Left lobe of liver (tissue), 2 donors: ENCODE measurements at regions not wholly inside any gene's neighbourhood (a gene's known extent, or its start where the extent isn't known, plus 50 kb on each side); places are given as distances from the start of the nearest gene placed in this dataset.
A peak's percentile ranks its signal among the peaks of the same experiment; 100 is the strongest.

Experiments
- ATAC-seq: fragments of 200-7000 bp; cut with Tn5 transposase; one replicate; pipeline ENCODE4 v1.9.1; 2020; ENCODE audit warnings: mild to moderate bottlenecking, moderate library complexity
- DNase-seq: peaks from one replicate; pipeline ENCODE4 v3.0.0-alpha.2; 2020; ENCODE audit warnings: low spot score
- donor health status: DM: no; HTN: no; CAD: no; lungs with moderate emphysema.
- donor health status: DM: no; HTN: yes; CAD: no.

DNA sequence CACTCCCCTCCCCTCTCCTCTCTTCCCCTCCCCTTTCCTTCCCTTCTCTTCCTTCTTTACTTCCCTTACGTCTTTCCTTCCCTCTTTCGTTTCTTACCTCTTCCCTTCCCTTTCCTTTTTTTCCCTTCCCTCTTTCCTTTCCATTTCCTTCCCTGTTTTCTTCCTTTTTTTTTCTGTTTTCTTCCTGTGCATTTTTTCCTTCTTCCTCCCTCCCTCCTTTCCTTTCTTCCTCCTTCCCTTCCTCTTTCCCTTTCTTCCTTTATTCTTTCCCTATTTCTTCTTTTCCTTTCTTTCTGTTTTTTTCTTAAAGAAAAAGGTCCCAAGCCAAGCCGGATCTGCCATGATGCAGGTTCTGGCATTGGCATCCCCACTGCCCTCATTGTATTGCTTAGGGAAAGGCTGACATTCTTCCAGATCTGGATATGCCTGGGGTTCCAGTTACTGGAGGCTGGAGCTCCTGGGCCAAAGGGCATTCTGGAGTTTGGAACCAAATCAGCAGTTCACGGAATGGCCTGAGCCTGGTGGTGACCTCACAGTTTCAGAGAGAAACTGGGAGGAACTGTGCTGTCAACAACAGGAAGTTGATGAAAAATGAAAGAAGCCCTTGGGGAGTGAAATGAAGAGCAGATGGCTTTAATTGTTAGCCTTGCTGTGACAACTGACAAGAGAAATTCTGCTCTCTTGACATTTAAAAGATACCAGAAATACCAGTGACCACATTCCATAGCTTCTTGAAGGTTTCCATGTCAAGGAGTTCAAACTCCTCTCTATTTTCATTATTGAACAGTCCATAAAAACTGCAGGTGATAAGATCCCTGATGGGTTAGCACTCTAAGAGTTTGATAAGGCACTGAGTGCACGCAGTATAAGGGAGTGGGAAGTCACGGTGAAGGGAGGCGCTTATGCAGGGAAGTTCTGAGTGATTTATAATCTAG lies 622.1 kb downstream of the SPRY1 start:
- ATAC-seq (peak; percentile 85), DNase-seq (peak; percentile 52)

DNA sequence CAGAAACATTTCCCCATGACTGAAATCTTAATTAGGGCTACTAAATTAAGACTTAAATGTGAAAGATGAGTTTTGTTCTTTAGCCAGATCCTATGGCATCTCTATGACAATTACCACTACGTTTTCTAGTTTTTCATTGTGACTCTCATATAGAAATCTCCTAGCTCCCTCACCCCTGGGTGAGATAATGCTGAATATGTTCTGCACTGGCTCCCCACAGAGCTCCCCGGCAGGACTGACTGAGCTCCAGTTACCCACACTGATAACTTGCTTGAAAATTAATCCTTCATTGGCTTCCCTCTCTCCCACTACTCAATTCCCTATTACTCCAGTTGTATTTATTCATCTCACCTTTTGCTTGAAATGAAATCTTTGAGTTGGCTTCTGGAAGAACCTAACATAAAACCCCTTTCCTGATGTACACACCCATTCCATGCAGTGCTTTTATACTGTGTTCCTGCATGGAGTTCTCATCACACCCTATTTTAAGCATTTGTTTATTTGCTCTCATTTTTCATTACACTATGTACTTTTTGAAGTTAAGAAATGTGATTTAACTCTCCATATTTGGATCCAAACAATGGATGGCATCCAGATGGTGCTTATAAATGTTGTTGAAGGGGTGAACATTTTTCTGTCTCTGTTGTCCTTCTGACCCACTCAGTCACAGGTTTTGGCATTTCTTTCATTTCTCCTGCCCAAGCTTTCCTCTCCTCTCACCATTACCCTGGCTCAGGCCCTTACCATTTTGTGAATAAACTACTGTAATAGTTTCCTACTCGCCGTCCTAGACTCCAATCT lies 623.4 kb downstream of the SPRY1 start:
- DNase-seq (no peak), ATAC-seq (no peak)

DNA sequence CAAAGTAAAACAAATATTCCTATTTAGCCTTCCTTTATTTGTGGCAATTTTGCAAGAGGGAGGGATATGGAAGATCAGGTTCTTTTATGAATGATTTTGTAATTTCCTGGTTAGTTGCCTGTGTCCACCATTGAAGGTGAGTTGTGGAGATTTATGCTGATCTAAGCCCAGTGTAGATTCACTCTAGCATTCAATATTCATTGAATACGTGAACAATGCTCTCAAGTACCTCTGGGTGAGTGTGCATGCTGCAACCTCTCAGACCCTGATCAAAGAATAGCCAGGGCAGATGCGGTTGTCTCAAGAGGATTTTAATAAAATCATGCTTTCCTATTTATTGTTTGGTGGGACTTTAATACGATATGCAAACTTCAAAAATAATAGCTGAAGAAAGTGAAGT lies 628.4 kb downstream of the SPRY1 start:
- ATAC-seq, result no peak
- DNase-seq, result no peak

DNA sequence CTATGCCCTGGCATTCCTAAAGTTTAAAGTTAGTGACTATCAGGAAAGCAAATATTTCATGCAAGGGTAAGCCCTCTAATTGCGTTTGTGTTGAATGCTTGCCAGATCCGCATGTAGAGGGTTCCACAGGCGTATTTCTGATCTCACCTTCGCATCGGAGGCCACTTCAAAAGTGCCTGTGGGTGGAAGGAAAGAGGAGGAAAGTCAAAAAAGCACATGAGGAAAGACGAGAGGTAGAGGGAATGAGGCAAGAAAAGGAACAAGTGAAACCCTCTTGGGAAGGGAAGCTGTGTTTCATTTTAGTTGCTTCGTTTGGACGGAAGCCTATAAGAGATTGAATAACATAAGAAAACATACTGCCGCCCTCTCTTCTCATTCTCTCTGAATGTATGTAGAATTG lies 628.8 kb downstream of the SPRY1 start:
- no peak for ATAC-seq
- no peak for DNase-seq

DNA sequence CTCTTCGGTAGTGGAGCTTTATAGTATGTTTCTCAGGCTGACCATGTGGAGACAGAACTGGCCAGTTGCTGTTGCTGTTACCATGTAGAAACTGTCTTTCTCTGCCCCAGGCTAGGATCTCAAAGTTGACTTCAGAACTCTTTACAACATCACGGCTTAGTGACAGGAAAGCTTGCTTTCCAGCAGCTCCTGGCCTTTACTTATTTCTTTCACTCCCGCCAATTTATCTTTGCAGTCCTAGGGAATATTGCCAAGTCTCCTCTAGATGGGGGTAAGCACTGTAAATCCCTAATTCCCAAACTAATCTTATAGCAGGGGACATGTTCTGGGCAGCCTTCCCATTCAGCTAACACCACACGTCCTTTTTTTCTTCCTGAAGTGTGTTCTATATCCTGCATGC lies 631.6 kb downstream of the SPRY1 start:
- DNase-seq (no peak), ATAC-seq (no peak)

DNA sequence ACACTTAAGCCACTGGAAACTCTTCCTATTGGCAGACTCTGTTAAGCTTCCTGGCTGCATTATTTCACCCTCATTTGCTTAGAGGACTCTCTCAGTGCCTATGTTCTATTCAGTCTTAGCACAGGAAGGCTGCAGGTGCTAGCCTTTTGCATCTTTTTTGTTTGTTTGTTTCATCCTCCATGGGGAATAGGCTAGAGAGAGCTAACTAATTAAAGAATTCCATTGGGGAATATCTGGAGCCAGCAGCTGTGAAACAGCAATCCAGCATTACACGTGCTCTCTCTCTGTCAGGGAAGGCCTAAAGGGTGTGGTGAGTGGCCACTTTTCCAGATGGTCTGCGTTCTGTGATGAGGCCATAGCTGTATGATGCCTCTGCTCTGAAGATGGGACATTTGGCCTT lies 633.6 kb downstream of the SPRY1 start:
- DNase-seq, result no peak

DNA sequence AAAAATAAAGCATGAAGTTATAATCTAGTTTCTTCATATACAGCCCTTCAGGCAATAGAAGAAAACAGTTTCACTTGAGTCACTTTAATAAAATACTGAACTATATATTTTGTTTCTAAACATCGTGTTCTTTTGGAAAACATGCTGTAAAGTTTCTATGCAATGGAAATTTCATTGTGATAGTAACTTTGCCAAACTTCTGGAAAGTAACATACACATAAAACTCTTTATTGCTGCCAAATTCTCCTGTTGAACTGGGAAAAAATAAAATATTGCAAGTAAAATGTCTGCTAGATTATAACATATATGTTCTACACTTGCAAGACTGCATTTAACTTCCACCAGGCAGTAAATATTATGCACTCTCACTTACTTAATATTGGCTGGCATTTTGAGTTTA lies 635.4 kb downstream of the SPRY1 start:
- no peak for ATAC-seq
- DNase-seq, result no peak

More for the DNA sequence above, 633.6 kb downstream of the SPRY1 start:
- no peak for ATAC-seq

DNA sequence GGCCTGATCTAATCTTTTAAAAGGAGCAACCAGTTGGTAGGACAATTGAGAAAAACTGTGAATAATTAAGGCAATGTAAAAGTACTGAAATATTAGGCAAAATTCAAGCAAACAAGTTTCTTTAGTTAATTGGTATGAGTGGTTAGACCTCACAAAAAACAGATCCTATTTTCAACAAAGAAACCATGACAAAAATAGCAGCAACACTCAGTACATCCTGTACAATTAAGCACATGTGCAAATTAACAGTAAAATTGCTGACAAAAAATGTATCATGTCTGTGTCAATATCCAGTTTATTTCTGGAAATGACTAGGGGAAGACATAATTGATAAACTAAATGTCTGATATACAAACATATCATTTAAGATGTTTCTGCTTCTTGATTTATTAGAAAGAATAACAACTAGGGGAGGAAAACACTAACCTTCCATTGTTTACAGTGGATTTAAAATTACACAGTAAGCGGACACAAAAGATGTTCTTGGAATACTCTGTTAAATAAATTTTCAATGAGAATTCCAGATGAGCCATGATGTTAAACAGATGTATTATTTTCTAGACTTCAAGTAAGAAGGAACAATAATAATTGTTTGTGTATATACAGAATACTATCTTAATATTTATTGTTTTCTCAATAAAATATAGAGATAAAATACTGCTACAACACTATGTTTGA lies 638.9 kb downstream of the SPRY1 start:
- ATAC-seq (no peak), DNase-seq (no peak)

DNA sequence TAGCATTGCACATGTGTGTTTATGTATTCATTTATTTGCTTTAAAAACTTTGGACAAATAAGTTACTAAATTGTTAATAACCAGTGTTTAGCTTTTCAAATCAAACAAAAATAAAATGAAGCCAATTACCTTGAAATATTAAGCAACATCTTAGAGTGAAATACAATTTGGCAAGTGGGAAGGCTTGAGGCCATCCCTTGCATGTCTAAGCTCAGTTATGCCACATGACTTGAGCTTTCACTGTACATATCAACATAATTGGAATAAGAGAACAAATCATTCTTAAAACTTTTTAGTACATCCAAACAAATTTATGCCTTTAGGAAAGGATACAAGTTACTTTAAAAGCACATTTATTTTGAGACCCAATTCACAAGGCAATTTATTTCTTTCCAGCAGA lies 640.6 kb downstream of the SPRY1 start:
- DNase-seq, result no peak
- no peak for ATAC-seq

DNA sequence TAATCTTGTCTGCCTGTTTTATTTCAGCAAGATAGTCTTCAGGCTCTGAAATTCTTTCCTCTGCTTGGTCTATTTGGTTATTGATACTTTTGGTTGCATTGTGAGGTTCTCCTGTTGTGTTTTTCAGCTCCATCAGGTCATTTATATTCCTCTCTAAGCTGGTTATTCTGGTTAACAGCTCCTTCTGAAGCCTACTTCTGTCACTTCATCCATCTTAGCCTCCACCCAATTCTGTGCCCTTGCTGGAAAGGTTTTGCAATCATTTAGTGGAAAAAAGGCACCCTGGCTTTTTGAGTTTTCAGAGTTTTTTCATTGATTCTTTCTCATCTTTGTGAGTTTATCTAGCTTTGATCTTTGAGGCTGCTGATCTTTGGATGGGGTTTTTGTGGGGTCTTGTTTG lies 647.7 kb downstream of the SPRY1 start:
- DNase-seq (no peak), ATAC-seq (no peak)

DNA sequence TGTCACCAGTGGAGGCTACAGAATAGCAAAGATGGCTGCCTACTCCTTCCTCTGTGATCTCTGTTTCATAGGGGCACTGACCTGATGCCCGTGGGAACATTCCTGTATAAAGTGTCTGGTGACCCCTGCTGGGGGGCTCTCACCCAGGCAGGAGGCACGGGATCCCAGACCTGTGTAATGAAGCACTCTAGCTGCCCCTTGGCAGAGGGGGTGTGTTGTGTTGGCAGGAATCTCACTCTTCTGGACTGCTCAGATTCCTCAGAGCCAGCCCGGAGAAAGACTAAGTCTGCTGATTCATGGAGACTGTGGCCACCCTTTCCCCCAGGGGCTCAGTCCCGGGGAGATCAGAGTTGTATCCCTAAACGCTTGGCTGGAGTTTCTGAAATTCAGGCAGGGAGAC lies 648.3 kb downstream of the SPRY1 start:
- DNase-seq (peak; percentile 42), ATAC-seq (no peak)

DNA sequence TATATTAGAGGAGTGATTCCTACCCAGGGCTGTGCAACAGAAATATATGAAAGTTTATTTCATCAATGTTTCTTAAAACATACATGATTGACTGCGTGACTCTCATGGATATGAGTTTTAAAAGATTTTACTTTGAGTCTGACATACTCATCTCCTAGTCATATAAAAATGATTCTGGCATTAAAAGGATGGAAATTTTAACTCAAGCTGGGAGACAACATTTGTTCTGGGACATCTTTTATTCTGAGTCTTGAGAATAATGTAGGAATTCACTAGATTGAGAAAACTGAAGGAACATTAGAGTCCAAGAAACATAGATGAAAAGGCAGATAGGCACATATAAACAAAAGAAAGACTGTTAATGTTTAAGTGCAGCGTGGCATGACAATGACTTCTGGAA lies 649.6 kb downstream of the SPRY1 start:
- ATAC-seq, result no peak
- no peak for DNase-seq

DNA sequence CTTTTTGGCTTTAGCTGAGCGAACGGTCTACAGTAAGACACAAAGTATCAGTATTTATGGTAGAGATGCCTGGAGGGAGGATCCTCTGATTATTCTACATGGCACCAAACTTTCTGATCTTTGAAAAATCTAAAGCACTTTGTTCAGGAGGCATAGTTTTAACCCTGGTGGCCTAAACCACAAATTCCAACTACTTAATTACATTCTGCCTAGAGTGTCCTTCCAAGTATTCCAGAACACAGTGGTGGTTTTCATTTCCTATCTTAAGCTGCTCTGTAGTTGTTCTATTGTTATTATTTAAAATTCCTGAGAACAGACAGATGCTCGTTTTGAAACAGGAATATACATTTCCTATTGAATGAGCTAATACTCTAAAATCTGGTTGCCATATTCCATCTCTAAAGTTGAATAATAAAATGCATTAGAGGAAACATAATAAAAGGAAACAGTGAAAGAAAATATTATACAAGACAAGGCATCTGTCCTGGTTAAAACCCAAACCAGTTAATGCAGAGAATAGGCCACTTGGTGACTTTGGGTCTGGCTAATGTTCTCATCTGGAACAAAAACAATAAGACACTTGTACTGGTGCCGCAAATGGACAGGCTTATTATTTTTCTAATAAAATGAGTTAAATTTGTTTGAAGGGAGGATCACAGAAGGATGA lies 657.4 kb downstream of the SPRY1 start:
- ATAC-seq (no peak), DNase-seq (no peak)

DNA sequence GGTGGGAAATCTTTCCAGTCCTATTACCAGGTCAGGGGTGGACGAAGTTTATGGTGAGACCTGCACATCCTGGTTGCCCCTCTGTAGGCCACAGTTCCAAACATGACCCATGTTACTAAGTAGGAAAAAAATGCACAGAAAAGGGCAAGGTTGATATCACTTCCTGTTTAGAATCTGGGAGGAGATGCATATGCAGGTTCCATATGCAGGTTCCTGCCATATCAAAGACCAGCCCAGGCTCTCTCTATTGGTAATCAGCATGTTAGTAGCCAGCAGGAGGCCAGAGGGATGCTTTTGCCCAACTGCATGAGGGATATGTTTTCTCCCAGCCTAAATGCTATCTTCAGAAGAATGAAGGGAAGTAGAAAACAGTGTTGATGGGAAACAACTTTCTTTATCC lies 657.2 kb downstream of the ANKRD50 start:
- DNase-seq, result no peak
- ATAC-seq, result no peak

DNA sequence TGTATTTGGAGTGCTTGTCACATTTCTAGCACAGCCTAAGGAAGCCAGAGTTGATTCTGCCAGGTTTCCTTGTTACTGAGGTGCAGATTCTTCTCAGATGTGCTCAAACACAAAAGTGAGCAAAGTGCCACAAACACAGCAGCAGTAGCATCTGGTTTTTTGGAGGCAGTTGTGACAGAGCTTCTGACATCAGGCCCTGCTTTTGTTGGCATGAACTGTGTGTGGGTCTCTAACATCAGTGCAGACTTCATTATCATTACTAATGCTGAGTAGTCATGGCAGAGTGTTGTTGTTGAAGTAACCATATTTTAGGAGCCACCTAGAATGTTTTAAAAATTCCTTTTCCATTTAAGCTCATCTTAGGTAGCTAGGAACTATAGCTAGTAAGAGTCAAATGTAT lies 656.6 kb downstream of the ANKRD50 start:
- ATAC-seq, result no peak
- DNase-seq, result no peak

DNA sequence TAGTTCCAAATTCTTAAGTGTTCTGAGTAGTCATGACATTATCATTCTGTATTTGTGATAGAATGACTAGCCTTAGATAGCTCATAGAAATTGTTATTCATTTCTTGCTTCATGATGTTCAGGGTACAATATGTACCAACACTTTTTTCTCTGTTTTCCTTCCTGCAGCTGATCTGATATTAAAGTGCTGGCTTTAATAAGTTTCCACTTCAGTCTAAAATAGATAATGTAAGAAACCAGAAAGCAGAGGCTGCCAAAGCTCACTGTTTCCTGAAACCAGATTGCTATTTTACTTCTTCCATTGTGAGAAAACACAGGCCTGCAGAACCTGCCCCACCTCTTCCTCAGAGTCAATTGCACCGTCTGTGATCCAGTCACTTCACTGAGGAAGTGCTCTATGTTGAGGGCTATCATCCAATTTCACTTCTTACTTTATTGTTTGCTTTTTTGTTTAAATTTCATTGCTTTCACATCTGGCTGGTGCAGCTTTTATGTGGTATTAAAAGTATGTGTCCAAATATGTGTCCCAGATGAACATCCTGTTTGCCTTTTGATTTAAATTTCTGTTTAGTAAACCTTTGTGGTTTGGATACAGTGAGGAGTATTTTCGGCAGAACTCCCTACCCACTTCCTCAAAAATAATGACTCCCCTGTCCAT lies 652.1 kb downstream of the ANKRD50 start:
- DNase-seq (no peak), ATAC-seq (peak; percentile 74)

DNA sequence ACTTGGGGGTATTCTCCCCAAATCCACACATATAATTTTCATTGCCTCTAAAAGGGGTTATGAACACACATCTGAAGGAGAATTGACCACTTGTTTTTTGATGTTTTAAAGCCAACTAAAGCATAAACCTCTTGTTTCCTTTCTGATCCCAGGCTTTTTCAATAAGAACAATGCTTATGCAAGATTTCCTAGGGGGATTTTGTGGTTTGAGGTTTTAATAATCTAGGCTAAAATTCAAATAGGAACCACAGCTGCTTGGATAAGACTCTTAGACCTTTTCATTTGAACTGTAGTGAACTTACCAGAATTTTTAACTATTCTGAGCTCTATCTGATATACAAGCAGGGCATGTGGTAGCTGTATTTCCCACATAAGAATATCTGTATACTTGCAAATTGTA lies 651.1 kb downstream of the ANKRD50 start:
- ATAC-seq, result no peak
- no peak for DNase-seq

DNA sequence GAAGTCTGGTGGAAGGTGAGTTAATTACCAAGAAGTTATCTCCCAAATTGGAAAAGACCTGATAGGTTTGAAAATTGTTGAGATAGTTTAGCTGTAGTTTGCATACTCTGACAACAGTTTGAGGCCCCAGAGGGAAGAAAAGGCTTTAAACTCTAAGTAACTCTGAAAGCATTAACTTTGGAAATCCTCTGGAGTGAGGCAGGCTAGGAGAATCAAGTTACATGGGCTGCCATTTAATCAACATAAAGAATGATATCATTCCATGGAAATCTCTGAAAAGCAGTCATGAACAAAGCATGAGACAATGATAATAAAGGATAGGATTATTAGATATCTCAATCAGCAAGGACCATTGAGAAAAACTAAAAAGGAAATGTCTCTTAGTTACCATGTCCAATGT lies 647.1 kb downstream of the ANKRD50 start:
- no peak for DNase-seq
- no peak for ATAC-seq

DNA sequence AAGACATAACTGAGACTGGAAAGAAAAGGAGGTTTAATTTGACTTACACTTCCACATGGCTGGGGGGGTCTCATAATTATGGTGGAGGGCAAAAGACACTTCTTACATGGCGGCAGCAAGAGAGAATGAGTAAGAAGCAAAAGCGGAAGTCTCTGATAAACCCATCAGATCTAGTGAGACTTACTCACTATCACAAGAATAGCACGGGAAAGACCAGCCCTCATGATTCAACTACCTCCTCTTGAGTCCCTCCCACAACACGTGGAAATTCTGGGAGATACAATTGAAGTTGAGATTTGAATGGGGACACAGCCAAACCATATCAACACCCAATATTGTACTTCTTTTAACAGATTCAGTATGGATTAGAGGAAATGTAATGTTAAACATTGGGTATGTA lies 646.6 kb downstream of the ANKRD50 start:
- ATAC-seq, result no peak

DNA sequence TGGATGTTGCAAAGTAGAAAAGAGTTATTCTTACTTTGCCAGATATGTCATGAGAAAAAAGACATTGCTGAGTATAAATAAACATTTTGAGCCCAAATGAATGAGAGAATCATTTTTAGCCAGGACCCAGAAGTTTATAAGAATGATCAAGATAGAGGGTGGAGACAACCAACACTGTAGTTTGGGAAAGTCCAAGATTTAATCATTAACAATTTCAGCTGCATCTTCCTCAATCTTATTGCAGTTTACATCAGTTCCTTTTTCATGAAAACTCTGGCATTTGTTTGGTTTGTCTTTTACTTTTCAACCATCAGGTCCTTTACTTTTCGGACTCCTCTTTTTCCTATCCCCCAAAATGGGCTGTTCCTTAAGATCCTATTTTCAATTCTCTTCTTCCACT lies 645.9 kb downstream of the ANKRD50 start:
- DNase-seq, result no peak
- no peak for ATAC-seq

More for the DNA sequence above, 646.6 kb downstream of the ANKRD50 start:
- no peak for DNase-seq

DNA sequence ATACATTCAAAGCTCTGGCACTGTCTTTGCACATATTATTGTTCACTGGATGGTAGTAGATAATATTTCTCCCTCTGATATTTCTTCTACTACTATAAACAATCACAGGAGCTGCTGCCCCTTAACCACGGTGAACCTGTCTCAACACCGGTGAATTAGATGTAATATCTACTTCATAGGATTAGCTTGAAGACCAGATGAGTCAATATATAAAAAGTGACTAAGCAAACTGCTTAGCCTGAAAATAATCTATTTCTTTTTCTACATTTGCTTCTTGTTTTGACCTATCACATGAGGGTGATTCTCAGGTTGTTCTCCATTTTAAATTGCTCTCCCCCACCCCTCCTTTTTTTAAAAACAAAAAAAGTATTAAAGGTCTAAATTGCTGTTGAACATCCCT lies 645.5 kb downstream of the ANKRD50 start:
- no peak for DNase-seq
- ATAC-seq, result no peak
